Activated CD8-positive, alpha-beta memory T cell treated with anti-CD3 and anti-CD28 coated beads, Interleukin-2, amount 50 U/mL, for 1 hour (primary cell): ENCODE measurements at regions not wholly inside any gene's neighbourhood (a gene's known extent, or its start where the extent isn't known, plus 50 kb on each side); places are given as distances from the start of the nearest gene placed in this dataset.

Experiments used
- DNase-seq: peaks from one replicate; pipeline ENCODE4 v3.0.0-alpha.2; 2020; ENCODE audit errors: extremely low read depth

DNA sequence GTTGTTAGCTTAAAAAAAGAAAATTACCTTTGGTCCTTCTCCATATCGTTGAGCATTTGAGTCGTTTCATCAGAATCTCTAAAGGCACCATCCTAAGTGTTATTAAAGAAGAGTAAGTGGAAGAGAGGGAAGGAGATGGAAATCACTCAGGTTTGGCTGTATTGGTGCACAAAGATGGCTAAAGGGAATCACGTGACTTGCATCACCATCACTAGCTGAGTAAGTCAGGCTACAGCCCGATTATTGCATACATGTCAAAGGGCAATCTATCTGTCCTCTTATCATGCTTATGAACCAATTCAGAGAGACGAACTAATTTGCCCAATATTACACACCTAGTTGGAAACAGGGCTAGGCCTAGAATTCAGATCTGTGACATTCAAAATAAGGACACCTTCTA, 137.6 kb downstream of the CMPK2 start:
- no peak for DNase-seq

DNA sequence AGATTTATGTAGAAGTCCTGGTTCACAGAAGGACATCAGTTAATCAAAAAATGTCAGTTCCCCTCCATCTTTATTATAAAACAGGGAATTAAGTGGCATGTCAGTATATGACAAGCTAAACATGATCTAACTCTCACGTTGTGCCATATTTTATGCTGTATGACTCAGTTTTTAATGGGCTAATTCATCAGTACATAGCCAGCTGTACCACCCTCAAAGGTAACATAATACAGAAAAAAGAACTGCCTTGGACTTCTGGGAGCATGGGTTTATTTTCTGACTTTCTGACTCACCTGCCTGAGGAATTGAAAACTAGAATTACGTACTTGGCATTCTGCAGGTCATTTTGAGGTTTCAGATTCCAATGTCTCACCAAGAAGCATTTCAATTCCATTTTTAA, 135.7 kb downstream of the CMPK2 start:
- DNase-seq, result no peak

DNA sequence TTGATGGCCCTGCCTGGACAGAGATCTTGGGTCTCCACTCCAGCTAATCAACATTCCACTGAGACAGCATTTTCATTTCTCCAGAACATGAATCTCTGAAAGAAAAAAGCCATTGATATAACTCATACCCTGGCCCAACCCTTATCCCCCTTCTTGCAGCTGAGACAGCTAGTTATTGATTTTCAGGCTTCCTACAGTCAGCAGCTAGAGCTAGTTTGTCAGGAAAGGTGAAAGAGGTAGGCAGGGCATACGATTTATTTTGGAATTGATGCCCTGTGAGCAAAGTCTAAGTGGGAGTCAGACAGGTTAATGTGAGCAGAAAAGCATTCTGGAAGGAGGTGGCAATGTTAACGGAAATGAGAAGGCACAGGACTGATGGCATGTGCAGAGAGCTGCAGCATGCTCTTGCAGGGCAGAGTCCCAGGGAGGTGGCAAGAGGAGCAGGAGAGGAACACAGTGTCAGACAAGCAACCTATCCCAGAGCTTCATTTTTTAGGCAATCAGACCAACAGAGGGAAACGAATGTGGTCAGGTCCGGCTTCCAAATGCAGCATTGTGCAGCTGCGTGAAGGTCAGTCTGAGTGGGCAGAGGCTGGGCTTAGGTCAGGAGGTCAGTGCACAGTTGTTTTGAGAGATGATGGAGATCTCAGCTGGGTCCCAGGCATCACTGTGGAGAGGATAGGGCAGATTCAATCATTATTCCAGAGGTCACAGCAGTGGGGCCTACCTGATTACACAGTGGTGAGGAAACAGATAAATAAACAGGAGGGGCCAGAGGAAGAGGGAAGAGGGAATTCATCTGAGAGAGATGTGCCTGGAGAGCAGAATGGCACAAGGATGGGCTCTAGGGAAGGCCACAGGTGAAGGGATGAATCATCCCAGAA, 134.8 kb downstream of the CMPK2 start:
- DNase-seq, result no peak

DNA sequence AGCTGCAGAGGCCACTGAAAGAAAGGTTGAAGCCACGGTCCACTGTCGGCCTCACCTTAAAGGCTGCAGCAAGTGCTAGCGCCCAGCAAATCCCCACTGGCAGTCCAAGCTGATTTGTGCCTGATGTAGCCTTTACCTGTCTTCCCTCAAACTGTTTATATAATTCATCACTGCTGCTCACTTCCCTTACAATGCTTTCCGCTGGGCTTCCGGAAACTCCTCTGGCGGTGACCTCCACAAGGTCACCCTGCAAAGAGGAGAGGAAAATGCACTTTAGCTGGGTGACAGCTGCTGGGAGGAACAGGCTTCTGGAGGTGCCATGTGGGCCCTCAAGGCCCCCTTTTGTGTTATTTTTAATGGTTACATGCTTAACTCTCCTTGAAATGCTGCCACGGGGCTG, 126.2 kb downstream of the CMPK2 start:
- no peak for DNase-seq

DNA sequence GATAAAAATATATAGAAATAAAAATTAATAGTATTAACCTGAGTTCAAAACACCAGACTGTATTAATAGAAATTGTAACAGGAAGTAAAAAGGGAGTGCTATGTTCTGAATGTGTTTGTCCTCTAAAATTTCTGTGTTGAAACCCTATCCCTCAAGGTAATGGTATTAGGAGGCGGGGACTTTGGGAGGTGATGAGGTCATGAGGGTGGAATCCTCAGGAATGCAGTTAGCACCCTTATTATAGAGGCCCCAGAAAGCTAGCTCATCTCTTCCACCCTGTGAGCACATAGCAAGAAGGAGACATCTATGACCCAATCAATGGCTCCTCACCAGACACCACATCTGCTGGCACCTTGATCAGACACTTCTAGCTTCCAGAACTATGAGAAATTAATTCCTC, 124.5 kb downstream of the CMPK2 start:
- no peak for DNase-seq

DNA sequence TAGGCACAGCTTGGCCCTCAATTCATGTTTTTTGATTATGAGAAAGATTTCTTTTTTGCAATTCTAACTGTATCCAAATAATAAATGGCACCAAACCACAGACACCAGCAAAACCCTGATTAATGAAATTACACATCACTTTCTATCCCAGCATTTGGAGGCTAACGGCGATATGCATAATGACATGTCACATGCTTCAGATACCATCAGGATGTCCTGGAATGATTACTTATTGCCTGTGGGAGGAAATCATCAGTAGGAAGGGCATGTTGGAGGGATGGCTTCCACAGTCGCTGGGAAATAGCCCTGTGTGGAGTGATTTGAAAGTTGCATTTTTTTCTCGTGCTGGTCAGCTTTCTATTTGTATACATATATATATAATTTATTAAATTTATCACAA, 121.7 kb downstream of the CMPK2 start:
- no peak for DNase-seq

DNA sequence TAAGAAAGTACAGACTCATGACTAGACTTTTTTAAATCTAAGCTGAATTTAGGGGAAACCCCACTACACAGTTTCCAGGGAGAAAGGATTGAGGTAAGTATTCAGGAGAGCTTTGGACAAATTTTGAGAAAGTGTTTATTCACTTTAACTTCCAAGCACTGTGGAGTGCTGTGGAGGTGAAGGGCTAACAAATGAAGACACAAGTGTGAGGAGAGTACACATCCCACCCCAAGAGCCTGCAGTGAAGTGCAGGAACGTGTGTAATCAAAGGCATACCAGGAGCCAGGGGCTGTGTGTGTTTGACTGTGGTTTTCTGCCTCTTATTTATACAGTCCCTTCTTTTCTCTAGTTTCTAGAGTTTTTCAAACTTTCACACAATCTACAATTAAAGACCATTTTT, 118.3 kb downstream of the CMPK2 start:
- no peak for DNase-seq

DNA sequence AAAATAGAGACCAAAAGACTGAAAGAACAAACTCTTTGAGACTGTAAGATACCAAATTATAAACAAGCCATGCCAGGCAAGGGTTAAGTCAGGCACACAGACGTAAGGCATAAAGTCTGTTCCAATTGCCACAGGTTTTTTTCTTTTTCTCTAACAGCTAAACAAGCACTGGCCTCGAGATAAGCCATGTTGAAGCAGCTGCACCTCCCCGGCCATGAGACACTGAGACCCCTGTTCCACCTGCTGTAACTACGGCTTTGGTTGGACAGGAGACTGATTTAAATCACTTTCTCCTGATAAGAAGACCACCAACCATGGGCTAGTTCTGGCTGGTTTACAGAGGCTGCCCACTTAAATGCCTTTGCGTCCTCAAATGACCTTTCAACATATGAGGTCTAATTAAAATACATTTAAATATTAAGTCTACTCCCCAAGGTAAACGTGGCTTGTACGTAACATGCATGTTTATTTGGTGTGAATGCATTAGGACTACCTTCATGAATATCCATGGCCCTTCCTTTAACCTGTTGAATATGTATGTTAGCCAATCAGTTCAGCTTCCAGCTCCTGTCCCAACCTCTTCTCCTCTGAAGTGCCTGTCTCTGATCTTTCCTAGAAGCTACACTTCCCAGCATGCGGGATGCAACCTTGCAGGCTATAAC, 117.2 kb downstream of the CMPK2 start:
- DNase-seq, result no peak

DNA sequence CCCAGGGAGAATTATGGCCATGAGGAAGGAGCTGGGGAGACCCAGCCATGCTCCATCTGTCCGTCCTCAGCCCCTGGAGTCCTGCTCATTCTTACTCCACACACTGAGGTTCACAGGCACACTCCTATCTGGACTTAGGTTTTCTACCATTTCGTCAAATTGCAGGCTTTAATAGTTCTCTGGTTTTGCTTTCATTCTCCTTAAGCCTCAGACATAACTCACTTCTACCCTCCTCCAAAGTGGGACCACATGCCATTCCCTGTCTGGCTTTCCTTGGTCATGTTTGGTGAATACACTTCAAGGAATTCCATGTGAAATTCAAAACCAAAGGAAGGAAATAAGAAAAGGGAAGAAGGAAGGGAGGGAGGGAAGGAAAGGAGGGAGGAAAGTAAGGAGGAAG, 115.7 kb downstream of the CMPK2 start:
- DNase-seq, result no peak

DNA sequence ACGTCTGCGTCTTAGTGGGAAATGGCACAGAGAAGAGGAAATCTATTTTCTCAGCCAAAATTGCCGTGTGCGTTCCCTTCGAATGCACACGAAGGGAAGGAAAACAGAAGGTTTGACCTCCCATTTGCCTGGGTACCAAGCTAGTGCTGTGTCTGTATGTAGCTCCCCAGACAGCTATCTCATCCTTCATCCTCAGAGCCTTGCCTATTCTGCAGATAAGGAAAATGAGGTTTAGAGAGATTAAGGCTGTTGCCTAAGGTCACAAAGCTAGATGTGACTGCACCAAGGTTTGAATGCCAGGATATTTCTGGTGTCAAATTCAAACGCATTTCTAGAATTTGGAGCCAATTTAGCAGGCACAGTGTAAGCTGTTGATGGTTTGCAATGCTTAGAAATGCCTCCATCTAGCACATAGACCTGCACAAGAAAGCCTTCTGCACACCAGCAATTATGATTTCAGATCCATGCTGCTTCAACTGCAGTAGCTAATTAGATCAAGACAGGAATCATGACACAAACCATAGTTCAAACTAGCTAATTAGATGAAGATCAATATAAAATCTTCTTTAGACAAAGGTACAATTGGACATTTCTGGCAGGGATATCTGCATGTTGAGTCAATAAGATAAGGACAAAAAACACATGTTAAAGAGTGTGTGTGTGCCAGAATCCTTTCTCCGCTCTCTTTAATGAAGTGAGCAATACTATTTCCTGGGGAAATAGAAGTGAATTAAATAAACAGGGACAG, 115.1 kb downstream of the CMPK2 start:
- DNase-seq, result no peak

DNA sequence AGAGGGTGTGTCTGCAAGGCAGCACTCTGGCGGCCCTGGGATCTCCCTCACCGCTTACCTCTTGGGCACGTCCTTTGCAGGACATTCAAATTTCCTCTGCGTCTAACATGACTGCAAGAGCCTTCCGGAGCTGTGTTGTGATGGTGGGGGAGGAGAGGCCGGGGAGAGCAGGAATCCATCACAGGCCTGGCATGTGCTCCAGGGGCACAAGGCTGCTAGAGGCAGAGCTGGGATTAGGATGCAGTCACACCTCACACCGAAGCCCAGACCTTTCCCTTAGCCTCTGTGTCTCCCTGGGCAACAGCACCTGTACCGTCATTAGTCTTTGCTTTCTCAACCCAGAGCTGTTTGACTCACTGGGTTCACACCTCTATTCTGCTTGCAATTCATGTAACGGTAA, 111.3 kb downstream of the CMPK2 start:
- no peak for DNase-seq

DNA sequence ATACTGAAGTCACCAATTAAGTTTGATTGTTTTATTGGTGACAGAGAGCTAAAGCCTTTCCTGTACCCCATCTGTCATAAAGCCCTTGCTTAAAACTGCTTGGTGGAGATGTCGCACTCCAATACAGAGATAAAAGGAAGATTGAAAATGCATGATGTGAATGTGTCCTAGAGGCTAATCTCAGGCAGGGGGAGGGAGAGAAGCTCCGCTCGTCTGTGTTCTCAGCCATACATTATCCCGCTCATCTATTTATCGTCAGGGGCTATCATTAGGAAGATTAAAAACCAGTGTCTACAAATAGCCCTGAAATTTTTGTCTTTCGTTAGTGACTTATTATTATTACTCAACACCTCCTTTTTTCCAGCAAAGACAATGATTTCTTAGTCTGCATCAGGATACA, 110.3 kb downstream of the CMPK2 start:
- DNase-seq, result no peak

DNA sequence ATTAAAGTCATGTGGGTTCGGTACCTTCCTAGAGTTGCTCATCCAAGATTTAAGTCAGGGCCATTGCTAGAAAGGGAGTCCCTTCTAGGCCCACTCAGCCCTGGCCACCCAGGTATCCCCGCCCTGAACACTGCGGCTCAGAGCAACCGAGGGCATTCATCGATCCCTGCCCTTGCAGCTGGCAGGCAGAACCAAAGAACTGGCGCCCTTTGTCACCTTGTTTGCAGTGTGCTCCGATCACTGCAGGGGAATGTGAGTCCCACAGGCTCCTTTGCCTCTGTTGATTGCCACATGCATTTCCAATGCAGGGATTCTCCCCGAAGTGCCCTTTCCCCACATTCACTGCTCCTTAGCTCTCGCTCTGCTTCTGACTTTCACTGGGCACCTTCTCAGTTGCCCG, 108.5 kb downstream of the CMPK2 start:
- no peak for DNase-seq

DNA sequence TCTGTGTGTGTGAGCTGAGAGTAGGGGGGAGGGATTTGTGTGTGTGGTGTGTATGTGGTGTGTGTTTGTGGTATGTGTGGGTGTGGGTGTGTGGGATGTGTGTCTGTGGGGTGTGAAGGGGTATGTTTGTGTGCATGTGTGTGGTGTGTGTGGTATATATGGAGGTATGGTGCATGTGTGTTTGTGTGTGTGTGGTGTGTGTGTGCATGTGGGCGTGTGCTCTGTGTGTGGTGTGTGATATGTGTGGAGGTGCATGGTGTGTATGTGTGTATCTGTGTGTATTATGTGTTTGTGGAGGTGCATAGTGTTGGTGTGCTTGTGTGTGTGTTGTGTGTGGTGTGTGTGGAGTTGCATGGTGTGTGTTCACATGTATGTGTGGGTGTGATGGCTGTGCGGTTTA, 106.0 kb downstream of the CMPK2 start:
- DNase-seq, result no peak

DNA sequence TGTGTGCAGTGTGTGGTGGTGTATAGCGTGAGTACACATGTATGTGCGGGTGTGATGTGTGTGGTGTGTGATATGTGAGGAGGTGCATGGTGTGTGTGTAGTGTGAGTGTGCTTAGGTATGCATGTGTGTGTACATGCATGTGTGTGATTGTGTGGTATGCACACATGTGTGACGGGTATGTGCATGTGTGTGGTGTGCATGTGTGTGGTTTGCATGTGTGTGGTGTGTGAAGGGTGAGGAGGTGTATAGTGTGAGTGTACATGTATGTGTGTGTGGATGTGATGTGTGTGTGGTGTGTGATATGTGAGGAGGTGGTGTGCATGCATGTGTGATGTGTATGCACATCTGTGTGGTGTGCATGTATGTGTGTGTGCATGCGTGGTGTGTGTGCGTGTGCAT, 105.6 kb downstream of the CMPK2 start:
- no peak for DNase-seq

DNA sequence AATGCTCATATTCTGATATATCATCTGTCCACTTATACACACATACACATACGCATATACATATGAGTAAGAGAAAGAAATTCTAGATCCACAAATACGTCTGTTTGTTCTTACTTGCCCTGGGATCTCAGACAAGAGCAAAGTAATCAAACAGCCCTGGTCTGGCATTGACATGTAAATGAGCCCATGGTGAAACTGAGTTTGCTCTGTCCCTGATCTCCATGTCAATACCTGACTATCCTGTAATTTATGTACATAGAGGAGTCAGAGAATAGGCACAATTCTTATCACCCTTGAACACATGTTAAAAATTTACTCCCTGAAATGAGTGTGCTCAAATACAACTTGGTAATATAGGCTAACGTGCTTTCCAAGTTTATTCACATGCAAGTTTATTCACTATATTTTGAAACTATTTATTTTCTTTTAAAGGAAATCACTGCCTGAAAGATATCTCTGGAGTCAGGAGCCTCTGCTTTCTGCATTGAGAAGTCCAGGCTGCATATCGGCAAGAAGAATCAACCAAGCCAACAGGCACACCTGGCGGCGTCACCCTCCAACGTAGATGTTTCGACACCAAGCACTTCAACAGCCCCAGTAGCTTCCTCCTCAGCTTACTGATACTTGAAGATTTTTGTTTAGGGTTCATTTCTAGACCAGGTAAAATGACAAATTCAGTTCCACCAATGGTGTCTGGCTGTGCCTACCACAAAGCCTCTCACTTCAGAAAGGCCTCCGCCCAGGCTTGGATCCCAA, 100.6 kb downstream of the CMPK2 start:
- DNase-seq, result no peak

DNA sequence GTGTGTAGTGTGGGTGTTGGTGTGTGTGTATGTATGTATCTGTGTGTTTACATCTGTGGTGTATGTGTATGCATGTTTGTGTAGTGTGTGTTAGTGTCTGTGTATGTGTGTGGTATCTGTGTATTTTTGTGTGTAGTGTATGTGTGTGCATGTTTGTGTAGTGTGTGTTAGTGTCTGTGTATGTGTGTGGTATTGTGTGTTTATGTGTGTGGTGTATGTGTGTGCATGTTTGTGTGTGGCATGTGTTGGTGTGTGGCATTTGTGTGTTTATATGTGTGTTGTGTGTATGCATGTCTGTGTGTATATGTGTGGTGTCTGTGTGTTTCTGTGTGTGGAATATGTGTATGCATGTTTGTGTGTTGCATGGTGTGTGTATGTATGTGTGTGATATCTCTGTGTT, 96.4 kb downstream of the CMPK2 start:
- no peak for DNase-seq

DNA sequence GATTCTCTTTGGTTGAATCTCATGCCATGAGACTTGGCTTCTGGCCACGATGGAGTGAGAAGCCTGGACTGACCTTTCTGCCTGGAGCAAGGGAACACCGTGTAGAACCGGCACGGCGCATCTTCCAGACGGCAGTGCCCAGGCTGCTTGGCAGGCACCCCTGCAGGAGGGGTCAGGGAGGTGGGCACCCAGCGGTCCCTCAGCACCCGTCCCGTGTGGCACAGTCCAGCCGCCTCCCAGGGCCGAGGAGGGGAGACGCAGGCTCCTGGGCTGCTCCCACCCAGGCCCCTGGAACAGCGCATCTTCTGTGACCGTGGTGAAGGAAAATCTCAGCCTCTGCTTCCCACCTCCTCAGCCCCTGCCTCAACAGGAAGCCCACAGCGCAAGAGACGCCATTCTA, 95.7 kb downstream of the CMPK2 start:
- DNase-seq, result no peak

DNA sequence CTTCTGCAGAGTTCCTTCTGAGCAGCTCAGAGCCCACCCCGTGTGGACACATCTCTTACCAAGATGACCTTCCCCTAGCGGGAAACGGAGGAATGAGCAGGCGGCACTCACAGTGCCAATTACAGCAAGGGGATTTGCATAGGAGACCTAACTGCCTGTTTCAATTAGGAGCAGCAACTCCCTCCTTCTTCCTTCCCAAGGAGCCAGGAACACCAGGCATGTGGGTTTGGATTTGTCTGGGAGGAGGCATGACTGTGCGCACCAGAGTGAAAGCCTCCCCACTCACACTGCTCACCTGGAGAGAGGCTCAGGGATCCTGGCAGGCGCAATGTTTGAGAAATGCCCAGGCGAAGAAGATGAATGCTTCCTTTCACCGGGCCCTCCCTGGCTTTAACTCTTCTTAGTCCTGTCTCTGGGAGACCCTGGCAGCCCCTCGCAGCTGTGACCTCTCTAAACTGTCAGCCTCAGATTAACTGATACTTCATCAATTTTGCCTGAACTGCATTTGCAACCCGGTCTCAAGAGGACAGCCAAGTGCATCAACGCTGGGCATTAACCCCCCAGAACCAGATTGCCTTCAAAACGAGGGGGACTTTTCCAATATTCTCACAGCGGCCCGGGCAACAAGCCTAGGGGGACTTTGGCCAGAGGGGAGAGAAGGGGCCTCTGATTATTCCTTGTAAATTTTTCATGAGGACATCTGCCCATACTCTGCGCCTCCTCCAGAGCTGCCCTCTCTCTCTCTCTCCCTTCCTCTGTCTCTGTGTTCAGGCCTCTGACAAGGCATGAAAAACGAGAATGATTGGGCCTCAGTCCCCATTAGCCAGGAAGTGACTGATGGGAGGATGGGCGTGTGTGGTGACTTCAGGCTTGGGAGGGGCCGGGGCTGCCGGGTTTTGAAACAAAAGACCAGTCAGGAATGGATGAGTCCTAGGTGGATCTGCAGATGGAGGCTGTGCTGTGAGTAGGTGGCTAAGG, 93.8 kb downstream of the CMPK2 start:
- DNase-seq, result no peak

DNA sequence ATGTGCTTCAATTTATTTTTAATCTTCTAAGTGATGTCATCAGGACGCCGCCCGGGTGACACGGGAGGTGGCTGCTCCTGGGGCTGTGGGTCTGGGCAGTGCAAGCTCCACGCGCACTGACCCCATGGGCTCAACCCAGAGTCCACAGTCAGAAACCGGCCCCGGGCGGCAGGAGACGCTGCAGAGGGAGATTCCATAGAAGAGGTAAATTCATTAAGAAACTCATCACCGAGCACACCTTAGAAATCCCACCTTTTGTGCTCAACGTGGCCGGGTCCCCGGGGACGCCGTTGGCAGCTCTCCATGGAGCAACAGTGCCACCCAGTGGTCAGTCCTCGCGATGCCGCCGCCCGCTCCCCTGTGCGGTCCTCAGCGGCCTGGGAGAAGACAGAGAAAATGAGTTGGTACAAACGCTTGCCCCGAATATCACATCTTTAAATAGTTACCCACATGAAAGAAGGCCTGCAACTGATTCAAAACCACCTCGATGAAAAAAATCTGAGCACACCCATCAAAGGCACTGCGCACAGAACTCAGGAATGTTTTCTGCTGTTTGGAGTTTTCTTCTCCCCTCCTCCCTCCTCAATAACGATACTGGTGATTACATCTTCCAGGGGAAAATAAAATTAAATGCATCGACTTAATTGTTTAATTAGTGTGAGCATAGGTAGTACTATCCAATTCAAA, 92.6 kb downstream of the CMPK2 start:
- DNase-seq, result peak; percentile 7
